Thymus (tissue), 11 donors: ENCODE measurements at regions not wholly inside any gene's neighbourhood (a gene's known extent, or its start where the extent isn't known, plus 50 kb on each side); places are given as distances from the start of the nearest gene placed in this dataset.

ENCODE experiments used
- DNase-seq, 9 donors: peaks; one replicate each; pipeline ENCODE4 v3.0.0-alpha.2; 2013; ENCODE audit warnings: low spot score in 9 of 9, low read depth in 6 of 9, missing footprints in 1 of 9
- H3K27ac ChIP-seq, 2 donors: one replicate each; pipeline ENCODE4 v1.5.1; 2013; ENCODE audit warnings: control low read depth in 1 of 2, low read depth in 1 of 2, low read length in 1 of 2, mild to moderate bottlenecking in 1 of 2, moderate library complexity in 1 of 2
- H3K27me3 ChIP-seq, 2 donors: one replicate each; pipeline ENCODE4 v1.5.1; 2013; ENCODE audit warnings: low read length in 1 of 2; ENCODE audit not compliant: control insufficient read depth in 2 of 2, insufficient read depth in 1 of 2
- H3K36me3 ChIP-seq, 2 donors: one replicate each; pipeline ENCODE4 v1.5.1; 2013; ENCODE audit warnings: low read length in 1 of 2, mild to moderate bottlenecking in 1 of 2, moderate library complexity in 1 of 2; ENCODE audit not compliant: control insufficient read depth in 2 of 2, insufficient read depth in 2 of 2
- H3K4me1 ChIP-seq, 2 donors: one replicate each; pipeline ENCODE4 v1.5.1; 2013; ENCODE audit warnings: low read length in 2 of 2; ENCODE audit not compliant: control insufficient read depth in 2 of 2, insufficient read depth in 2 of 2
- H3K4me3 ChIP-seq, 2 donors: one replicate each; pipeline ENCODE4 v1.5.1; 2013; ENCODE audit warnings: low read length in 2 of 2, control low read depth in 1 of 2, mild to moderate bottlenecking in 1 of 2
- H3K9me3 ChIP-seq, 2 donors: one replicate each; pipeline ENCODE4 v1.5.1; 2013; ENCODE audit warnings: low read length in 1 of 2, mild to moderate bottlenecking in 1 of 2; ENCODE audit not compliant: control insufficient read depth in 2 of 2, insufficient read depth in 1 of 2
- WGBS: extraction: QIAGEN DNeasy Blood & Tissue Kit; methylation state at CpG from one replicate; pipeline ENCODE4 v1.1.7; 2013; 5-methylcytosine and 5-hydroxymethylcytosine counted together
- donor health status: healthy.

DNA sequence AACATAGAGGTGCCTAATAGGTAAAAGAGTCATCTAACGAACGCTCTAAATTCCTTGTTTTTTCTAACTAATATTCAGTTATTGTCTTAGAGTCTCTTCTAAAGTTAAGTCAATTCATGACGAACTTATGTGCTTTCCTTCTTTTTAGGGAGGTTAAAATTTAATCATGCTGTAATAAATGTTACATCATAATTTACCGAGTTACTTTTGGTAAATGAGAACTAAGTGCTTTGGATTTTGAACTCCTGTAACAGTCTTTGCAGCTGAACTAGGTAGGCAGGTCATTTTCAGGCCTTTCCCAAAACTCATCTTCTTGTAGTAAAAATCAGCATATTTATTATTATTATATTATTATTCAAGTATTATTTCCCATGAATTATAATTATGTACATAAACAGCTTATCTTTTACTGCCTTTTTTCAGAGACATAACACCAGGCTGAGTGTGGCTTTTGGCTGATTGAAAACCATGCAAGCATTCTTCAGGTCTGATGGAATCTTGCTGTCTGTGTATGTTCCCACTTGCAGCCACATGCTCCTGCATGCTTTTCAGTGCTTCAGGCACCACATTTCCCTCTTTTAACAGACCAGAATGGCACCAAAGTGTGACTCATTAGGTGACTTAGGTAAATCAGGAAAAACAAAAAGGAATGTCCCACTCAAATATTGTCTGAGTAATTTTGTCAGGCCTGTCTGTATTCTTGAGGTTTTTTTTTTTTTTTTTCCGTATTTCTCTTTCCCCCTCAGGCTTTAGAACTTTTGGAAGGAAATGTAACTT is 81.0 kb upstream of the CD55 start:
- H3K4me1 ChIP-seq = no peaks in the 10 kb centered on the region
- DNase-seq = no peak
- H3K9me3 ChIP-seq = no peaks in the 10 kb centered on the region
- no peak overlapping the region for H3K27ac ChIP-seq
- no peaks in the 10 kb centered on the region for H3K27me3 ChIP-seq
- no peaks in the 10 kb centered on the region for H3K36me3 ChIP-seq
- H3K4me3 ChIP-seq = no peak overlapping the region
- 93% methylated on average over 5 of the region's 5 CpGs for WGBS

DNA sequence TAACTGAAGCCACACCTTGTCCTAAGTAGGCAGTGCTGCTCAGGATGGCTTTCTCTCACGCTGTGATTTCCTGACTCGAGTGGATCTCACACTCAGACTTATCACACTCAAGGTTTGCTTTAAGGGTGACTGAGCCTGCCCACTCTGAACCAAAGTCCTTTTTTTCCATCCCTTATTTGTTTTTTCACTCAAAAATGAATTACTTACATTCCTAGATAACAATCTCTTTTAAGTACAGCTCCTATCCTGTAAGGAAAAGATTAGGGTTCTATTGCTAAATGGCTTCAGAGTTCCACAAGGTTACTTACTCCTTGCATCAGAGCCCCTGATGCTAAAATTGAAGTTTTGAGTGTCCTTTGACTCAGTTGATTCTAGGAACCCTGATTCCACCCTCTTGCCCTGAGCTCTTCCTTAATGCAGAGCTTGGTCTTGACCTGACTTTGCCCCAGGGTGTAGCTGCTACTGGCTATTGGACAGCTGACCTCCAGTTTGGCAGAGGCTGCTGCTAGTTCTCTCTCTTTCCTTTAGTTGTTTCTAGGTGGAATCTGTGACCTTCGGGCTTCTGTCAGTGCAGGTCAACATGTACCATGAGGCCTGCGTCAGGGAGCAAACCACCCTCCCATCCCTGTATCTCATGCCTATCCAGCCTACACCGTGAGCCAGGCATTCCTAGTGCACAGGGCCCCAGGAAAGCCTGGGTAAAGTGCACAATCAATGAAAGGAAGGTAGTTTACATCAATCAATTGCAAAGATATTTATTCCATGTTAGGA is 80.1 kb upstream of the CD55 start:
- Histone ChIP-seq H3K27ac (no peak overlapping the region), H3K4me1 (no peaks in the 10 kb centered on the region), H3K9me3 (no peaks in the 10 kb centered on the region), H3K27me3 (no peaks in the 10 kb centered on the region), H3K36me3 (no peaks in the 10 kb centered on the region), H3K4me3 (no peak overlapping the region)
- DNase-seq = no peak
- 93% methylated on average over 5 of the region's 5 CpGs for WGBS

DNA sequence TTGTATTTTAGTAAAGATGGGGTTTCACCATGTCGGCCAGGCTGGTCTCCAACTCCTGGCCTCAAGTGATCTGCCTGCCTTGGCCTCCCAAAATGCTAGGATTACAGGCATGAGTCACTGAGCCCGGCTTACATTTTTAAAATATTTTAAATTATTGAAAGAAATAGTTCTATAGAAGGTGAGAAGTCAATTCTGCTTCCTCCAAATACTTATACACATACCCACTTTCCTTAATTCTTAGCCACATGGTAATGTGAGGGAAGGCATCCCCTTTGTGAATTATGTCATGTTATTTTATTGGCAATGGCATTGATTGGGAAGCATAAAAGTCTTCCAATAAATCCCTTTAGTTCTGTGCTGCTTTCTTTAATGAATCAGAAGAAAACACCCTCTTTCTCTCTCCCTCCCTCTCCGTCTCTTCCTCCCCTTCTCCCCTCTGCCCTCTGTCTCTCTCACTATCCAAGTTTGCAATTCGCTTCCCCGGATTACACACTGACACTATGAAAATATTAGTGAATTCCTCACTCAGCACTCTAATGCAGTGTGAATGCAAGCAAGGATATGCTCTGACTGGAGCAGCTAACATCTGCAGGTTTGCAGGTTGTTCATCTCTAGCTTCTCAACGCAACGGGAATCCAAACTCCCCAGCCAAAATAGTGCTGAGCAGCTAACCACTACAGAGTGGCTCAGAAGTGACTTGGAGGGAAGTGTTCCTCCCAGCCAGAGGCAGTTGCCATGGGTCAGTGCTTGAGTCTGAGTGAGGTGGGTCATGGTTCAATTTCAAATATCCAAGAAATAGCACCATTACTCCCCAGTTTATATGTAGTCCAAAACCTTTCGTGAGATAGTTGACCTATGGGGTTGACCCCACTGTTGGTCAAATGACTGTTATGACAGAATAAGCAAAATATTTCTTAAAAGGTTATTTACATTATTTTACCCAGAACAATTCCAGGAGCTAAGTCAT is 77.8 kb upstream of the CD55 start:
- Histone ChIP-seq H3K36me3 (no peaks in the 10 kb centered on the region), H3K27ac (no peak overlapping the region), H3K9me3 (no peaks in the 10 kb centered on the region), H3K27me3 (no peaks in the 10 kb centered on the region), H3K4me3 (no peak overlapping the region), H3K4me1 (no peaks in the 10 kb centered on the region)
- DNase-seq = no peak
- 92% methylated on average over 8 of the region's 8 CpGs for WGBS

DNA sequence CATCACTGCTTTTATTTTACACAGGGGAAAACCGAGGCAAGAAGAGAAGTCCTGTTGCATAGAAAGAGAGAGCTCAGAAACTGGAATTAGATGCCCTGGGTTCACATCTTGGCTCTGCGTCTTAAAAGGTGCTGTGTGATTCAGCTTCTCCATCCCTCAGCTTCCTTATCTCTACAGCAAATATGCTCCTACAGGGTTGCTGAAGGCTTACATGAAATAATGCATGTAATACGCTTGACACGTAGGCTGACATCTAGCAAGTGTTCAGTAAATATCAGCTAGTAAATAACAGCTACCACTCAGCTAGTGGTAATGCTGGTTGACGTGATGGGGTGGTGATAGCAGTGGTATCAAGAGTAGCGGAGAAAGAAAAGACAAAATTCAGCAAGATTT is 77.1 kb upstream of the CD55 start:
- 96% methylated on average over 6 of the region's 6 CpGs for WGBS
- Histone ChIP-seq H3K4me3 (no peak overlapping the region), H3K27ac (no peak overlapping the region), H3K4me1 (no peaks in the 10 kb centered on the region), H3K9me3 (no peaks in the 10 kb centered on the region), H3K27me3 (no peaks in the 10 kb centered on the region), H3K36me3 (no peaks in the 10 kb centered on the region)
- no peak for DNase-seq

DNA sequence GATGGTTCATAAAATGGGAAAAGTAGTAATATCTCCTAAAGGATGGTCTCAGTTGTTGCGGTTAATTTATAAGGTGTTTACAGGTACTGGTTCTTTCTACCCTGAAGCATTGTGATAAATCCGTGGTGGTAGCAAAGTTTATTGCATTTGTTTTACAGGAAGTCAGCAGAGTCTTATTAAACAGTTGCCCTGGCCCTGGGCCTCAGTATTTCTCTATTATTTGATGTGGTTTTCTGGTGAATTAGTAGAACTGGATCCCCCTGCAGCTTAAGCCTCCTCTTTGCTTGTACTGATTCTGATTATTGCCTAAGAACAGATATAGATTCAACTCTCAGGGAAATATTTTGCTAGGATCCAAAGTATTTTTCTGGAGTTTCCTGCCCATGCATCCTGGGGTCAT is 76.4 kb upstream of the CD55 start:
- 70% methylated on average over 2 of the region's 2 CpGs for WGBS
- no peaks in the 10 kb centered on the region for H3K27me3 ChIP-seq
- H3K4me3 ChIP-seq = no peak overlapping the region

DNA sequence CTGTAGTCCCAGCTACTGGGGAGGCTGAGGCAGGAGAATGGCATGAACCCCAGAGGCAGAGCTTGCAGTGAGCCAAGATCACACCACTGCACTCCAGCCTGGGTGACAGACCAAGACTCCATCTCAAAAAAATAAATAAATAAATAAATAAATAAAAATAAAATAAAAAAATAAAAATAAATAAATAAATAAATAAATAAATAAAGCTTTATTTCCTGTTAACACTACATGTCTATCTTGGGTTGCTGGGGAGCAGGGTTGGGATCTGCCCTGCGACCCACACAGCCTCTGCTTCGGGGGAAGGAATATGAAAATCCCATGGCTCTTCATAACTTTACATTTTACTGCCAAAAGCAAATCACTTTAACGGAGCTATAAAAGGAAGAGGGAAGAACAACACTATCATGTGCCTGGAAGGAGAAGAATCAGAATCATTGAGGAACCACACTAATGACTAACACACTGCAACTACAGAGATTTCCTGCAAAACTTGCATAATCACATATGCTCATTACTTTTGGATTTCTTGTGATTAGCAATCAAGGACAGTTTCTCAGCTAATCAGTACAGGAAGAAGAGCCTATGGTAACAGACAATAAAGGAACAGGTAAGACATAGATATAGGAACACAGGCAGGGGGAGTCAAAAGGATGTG is 72.8 kb upstream of the CD55 start:
- H3K4me1 ChIP-seq = no peaks in the 10 kb centered on the region
- no peaks in the 10 kb centered on the region for H3K27me3 ChIP-seq
- H3K9me3 ChIP-seq = no peaks in the 10 kb centered on the region
- H3K4me3 ChIP-seq = no peak overlapping the region
- 83% methylated on average over 3 of the region's 3 CpGs for WGBS
- H3K36me3 ChIP-seq = no peaks in the 10 kb centered on the region
- H3K27ac ChIP-seq = no peak overlapping the region
- no peak for DNase-seq

More for the DNA sequence above, 76.4 kb upstream of the CD55 start:
- Histone ChIP-seq H3K4me1 (no peaks in the 10 kb centered on the region), H3K36me3 (no peaks in the 10 kb centered on the region), H3K9me3 (no peaks in the 10 kb centered on the region), H3K27ac (no peak overlapping the region)
- DNase-seq = peak in 1 of 9 donors; percentile 4

DNA sequence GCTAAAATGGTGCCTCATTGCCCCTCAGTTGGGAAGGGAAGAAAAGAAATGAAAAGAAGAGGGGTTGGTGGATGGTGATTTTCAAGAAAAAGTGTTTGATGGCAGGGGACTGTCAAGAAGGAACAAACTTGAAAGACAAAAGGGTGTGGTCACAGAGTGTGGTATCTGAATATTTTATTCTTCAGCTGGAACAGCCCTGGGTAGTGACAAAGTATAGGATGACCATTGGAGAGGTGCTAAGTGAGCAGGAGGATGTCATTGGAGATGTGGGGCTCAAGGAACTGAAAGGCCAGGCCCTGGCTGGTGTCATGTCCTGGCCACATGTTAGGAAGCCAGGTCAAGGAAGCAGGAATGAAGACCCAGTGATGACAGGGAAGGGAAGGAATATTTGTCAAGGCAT is 71.0 kb upstream of the CD55 start:
- no peak for DNase-seq
- no peak overlapping the region for H3K27ac ChIP-seq
- no peak overlapping the region for H3K4me3 ChIP-seq
- H3K4me1 ChIP-seq = no peaks in the 10 kb centered on the region
- no peaks in the 10 kb centered on the region for H3K9me3 ChIP-seq
- H3K36me3 ChIP-seq = no peaks in the 10 kb centered on the region
- no peaks in the 10 kb centered on the region for H3K27me3 ChIP-seq

DNA sequence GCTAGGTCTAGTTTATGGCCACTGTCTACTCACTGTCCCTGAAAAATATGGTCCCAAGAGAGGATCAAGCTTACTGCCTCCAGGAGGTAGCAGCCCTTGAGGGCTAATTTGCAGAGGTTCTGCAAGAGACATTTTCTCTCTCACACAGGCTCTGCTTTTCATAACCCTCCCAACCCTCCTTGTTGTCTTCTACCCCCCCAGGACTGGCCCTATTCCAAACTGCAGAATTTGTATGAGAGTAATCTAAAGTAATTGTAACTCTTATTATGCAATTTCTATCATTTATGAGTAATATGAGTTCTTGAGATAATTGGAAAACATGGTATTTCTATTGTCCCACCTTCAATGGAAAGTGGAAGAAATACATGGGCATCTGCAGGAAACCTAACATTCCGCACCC is 70.4 kb upstream of the CD55 start:
- no peaks in the 10 kb centered on the region for H3K9me3 ChIP-seq
- no peaks in the 10 kb centered on the region for H3K36me3 ChIP-seq
- no peaks in the 10 kb centered on the region for H3K27me3 ChIP-seq
- no peaks in the 10 kb centered on the region for H3K4me1 ChIP-seq
- DNase-seq = no peak
- no peak overlapping the region for H3K4me3 ChIP-seq
- H3K27ac ChIP-seq = no peak overlapping the region
- WGBS = 99% methylated on average over 1 of the region's 1 CpG
